CD8-positive, alpha-beta memory T cell (primary cell): ENCODE measurements at regions not wholly inside any gene's neighbourhood (a gene's known extent, or its start where the extent isn't known, plus 50 kb on each side); places are given as distances from the start of the nearest gene placed in this dataset.

Experiments
- CTCF ChIA-PET: fragments of 350-600 bp; sonication (Branson Sonifier 250); formaldehyde crosslinking; loops from one replicate; lab custom pipeline; 2021; ENCODE audit warnings: antibody characterized with exemption; lab: Charles Lee
- POLR2A ChIA-PET: fragments of 350-600 bp; sonication (Branson Sonifier 250); formaldehyde crosslinking; loops from one replicate; lab custom pipeline; 2021; ENCODE audit warnings: antibody characterized with exemption; lab: Charles Lee
- DNase-seq, 5 donors: peaks; one replicate each; pipeline versions ENCODE4 v3.0.0 to v3.0.0-alpha.2; 2020 to 2022; ENCODE audit warnings: mixed read lengths in 1 of 5
- H3K27ac ChIP-seq: one replicate; pipeline ENCODE4 v1.7.0; 2013; ENCODE audit warnings: low read depth, mild to moderate bottlenecking, low read length, moderate library complexity
- H3K27me3 ChIP-seq: 2 replicates; pipeline ENCODE4 v1.7.0; 2013; ENCODE audit warnings: low read length, mild to moderate bottlenecking; ENCODE audit not compliant: insufficient read depth, poor library complexity, severe bottlenecking
- H3K36me3 ChIP-seq: 2 replicates; pipeline ENCODE4 v1.7.0; 2013; ENCODE audit warnings: mild to moderate bottlenecking, low read length, moderate library complexity; ENCODE audit not compliant: insufficient read depth
- H3K4me1 ChIP-seq: 2 replicates; pipeline ENCODE4 v1.7.0; 2013; ENCODE audit warnings: mild to moderate bottlenecking, low read length, moderate library complexity; ENCODE audit not compliant: insufficient read depth
- H3K4me3 ChIP-seq: 2 replicates; pipeline ENCODE4 v1.7.0; 2013; ENCODE audit warnings: mild to moderate bottlenecking, low read length
- H3K9me3 ChIP-seq: 2 replicates; pipeline ENCODE4 v1.7.0; 2013; ENCODE audit warnings: mild to moderate bottlenecking, low read length
- H3K27ac Mint-ChIP-seq, 8 donors: one replicate each; pipeline ENCODE4 v1.8.0; 2020 to 2021; ENCODE audit warnings: mixed read lengths in 8 of 8, mild to moderate bottlenecking in 6 of 8, inconsistent platforms in 3 of 8, moderate library complexity in 3 of 8
- H3K27me3 Mint-ChIP-seq, 2 donors: one replicate each; pipeline ENCODE4 v1.8.0; 2020 to 2021; ENCODE audit warnings: mixed read lengths in 2 of 2, mild to moderate bottlenecking in 1 of 2, moderate library complexity in 1 of 2
- H3K36me3 Mint-ChIP-seq, 3 donors: one replicate each; pipeline ENCODE4 v1.8.0; 2020 to 2021; ENCODE audit warnings: mixed read lengths in 3 of 3, inconsistent platforms in 1 of 3, mild to moderate bottlenecking in 1 of 3
- H3K4me1 Mint-ChIP-seq, 3 donors: one replicate each; pipeline ENCODE4 v1.8.0; 2020 to 2021; ENCODE audit warnings: mixed read lengths in 3 of 3, inconsistent platforms in 1 of 3, mild to moderate bottlenecking in 1 of 3
- H3K4me3 Mint-ChIP-seq, 7 donors: one replicate each; pipeline ENCODE4 v1.8.0; 2020 to 2021; ENCODE audit warnings: mixed read lengths in 7 of 7, mild to moderate bottlenecking in 6 of 7, moderate library complexity in 4 of 7, inconsistent platforms in 2 of 7
- H3K9me3 Mint-ChIP-seq, 5 donors: one replicate each; pipeline ENCODE4 v1.8.0; 2020 to 2022; ENCODE audit warnings: mixed read lengths in 5 of 5, mild to moderate bottlenecking in 3 of 5, moderate library complexity in 2 of 5, inconsistent platforms in 1 of 5

DNA sequence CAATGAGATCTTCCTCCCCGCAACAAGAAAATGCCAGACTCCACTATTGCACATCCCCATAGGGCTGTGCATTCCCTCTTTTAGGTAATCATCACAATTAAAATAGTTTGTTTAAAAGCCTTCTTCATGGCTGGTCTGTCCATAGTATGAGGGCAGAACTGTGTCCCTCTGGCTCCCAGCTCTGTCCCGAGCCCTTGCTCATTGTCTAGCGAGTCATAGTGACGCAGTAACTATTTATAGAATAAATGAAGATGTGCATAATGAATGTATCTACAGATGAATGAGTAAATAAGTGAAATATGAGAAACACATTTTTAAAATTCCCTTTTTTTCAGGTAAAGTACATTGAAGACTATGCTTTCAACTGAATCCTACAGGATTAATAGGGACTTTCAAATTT is 128.4 kb upstream of the TMC3 start:
- POLR2A ChIA-PET = no interaction called here

DNA sequence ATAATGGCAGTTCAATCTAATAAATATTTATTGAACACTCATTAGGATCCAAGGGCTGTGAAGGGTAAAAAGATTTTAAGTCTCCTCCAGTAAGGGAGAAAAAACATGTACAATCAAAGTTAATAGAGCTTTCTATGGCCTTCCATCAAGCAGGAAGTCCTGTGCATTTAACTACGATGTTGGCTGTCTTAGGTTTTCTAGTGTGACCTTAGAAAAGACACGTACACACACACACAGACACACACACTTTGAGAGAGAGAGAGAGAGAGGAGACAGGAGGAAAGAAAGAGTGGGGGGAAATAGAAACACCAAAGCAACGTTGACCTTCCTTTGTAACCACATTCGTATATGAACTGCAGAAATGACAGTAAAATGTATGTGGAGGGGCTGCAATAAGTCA is 126.1 kb upstream of the TMC3 start:
- POLR2A ChIA-PET = no interaction called here
- CTCF ChIA-PET = no interaction called here
- Mint-ChIP-seq H3K27ac (no peak overlapping the region), H3K4me1 (no peaks in the 10 kb centered on the region), H3K4me3 (no peak overlapping the region), H3K36me3 (no peaks in the 10 kb centered on the region), H3K9me3 (no peaks in the 10 kb centered on the region), H3K27me3 (peaks cover 3 to 18% of the 10 kb centered on the region in 2 donors)
- Histone ChIP-seq H3K4me3 (no peak overlapping the region), H3K27ac (no peak overlapping the region), H3K27me3 (no peaks in the 10 kb centered on the region), H3K9me3 (no peaks in the 10 kb centered on the region), H3K4me1 (no peaks in the 10 kb centered on the region), H3K36me3 (no peaks in the 10 kb centered on the region)
- DNase-seq = no peak

More for the DNA sequence above, 128.4 kb upstream of the TMC3 start:
- Histone ChIP-seq H3K9me3 (no peaks in the 10 kb centered on the region), H3K27me3 (no peaks in the 10 kb centered on the region), H3K36me3 (no peaks in the 10 kb centered on the region), H3K4me1 (no peaks in the 10 kb centered on the region), H3K27ac (no peak overlapping the region), H3K4me3 (no peak overlapping the region)
- no peaks in the 10 kb centered on the region for H3K36me3 Mint-ChIP-seq
- CTCF ChIA-PET = interaction anchor here (1.5 kb wide), 1 partner anchor 22 kb away, joined by 3 read pairs; no protein-coding TSS in a partner anchor
- no peak overlapping the region for H3K4me3 Mint-ChIP-seq
- DNase-seq = no peak
- no peaks in the 10 kb centered on the region for H3K9me3 Mint-ChIP-seq
- no peak overlapping the region for H3K27ac Mint-ChIP-seq
- no peaks in the 10 kb centered on the region for H3K4me1 Mint-ChIP-seq
- H3K27me3 Mint-ChIP-seq = peaks cover 3 to 18% of the 10 kb centered on the region in 2 donors

DNA sequence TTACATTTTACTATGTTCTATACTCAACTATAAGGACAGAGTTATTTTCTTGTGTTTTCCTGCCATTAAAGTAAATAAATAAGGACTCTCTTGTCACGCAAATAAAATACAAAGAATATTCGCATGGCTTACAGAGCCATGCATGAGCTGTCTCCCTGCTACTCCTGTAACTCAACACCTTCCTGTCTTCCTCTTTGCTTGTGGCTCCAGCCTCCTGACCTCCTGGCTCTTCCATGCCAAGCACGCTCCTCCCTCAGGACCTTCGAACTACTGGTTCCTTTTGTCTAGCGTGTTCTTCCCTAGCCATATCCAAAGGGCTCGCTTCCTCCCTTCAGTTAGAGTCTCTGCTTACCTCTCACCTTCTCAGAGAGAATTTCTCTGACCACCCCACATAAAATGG is 124.3 kb upstream of the TMC3 start:
- no peaks in the 10 kb centered on the region for H3K27me3 ChIP-seq
- peak overlapping the region in 1 of 8 donors; percentile 2 for H3K27ac Mint-ChIP-seq
- POLR2A ChIA-PET = no interaction called here
- no peaks in the 10 kb centered on the region for H3K9me3 ChIP-seq
- no peaks in the 10 kb centered on the region for H3K9me3 Mint-ChIP-seq
- peaks cover 3 to 23% of the 10 kb centered on the region in 2 donors for H3K27me3 Mint-ChIP-seq
- no peaks in the 10 kb centered on the region for H3K4me1 Mint-ChIP-seq
- H3K36me3 ChIP-seq = no peaks in the 10 kb centered on the region
- no peak overlapping the region for H3K27ac ChIP-seq
- CTCF ChIA-PET = no interaction called here
- H3K4me3 Mint-ChIP-seq = no peak overlapping the region
- H3K36me3 Mint-ChIP-seq = no peaks in the 10 kb centered on the region
- no peak overlapping the region for H3K4me3 ChIP-seq
- no peaks in the 10 kb centered on the region for H3K4me1 ChIP-seq
- DNase-seq = no peak

DNA sequence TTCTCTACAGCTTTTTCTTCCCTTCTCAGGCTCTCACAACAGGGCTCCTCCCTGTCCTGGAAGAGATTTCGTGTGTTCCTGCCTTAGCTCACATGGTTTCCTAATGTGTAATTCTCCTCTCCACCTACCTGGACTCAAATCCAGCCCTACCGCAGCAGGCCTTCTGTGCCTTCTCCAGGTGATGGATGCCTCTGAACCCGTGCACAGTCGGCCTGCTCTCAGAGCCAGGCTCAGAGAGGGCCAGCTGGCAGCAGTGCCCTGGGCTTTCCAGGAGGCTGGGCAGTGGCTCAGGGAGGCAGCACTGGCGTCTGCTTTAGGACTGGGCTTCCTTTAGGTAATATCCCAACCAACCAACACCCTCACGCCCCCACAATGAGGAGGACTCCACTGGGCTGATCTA is 123.2 kb upstream of the TMC3 start:
- no peaks in the 10 kb centered on the region for H3K36me3 Mint-ChIP-seq
- H3K36me3 ChIP-seq = no peaks in the 10 kb centered on the region
- no peaks in the 10 kb centered on the region for H3K9me3 ChIP-seq
- ChIA-PET CTCF (no interaction called here), POLR2A (no interaction called here)
- H3K27ac Mint-ChIP-seq = no peak overlapping the region
- no peak overlapping the region for H3K4me3 ChIP-seq
- H3K4me3 Mint-ChIP-seq = no peak overlapping the region
- no peaks in the 10 kb centered on the region for H3K4me1 Mint-ChIP-seq
- no peak for DNase-seq
- H3K4me1 ChIP-seq = no peaks in the 10 kb centered on the region
- no peaks in the 10 kb centered on the region for H3K27me3 ChIP-seq
- H3K9me3 Mint-ChIP-seq = no peaks in the 10 kb centered on the region
- peaks cover under 1 to 32% of the 10 kb centered on the region in 2 donors for H3K27me3 Mint-ChIP-seq
- H3K27ac ChIP-seq = no peak overlapping the region

DNA sequence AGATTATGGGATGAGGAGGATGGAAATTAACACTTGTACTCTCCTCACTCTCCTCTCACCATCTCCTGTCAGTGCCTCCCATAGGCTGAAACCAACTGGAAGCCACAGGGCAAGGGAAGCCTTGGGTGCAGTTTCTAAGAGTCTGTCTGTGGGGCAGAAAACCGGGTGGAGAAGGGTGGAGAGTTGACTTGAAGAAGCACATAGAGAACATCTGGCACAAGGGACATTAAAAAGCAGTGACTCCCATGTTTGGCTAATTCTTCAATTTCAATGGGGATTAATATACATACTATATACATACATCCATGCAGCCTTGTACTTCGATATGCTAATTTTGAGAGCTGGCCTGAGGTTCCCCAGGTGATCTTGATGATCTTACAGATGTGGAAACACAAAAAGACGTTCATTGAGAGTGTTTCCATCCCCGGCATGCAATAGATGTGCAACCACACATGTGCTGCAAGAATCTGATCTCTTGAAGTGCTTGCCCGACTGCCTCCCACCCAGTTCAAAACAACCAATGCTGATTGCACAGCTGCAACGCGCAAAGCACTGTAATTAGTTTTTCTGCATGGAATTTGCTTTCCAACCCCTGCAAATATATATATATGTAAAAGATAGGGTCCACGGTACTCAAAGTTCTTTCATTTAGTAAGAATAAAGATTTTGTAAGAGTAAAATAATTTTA is 121.9 kb upstream of the TMC3 start:
- no peak overlapping the region for H3K27ac Mint-ChIP-seq
- H3K27me3 ChIP-seq = no peaks in the 10 kb centered on the region
- no peaks in the 10 kb centered on the region for H3K36me3 ChIP-seq
- no peak overlapping the region for H3K4me3 Mint-ChIP-seq
- no peaks in the 10 kb centered on the region for H3K4me1 ChIP-seq
- POLR2A ChIA-PET = no interaction called here
- CTCF ChIA-PET = no interaction called here
- H3K4me3 ChIP-seq = no peak overlapping the region
- no peak overlapping the region for H3K27ac ChIP-seq
- no peak for DNase-seq
- peaks cover 3 to 43% of the 10 kb centered on the region in 2 donors for H3K27me3 Mint-ChIP-seq
- no peaks in the 10 kb centered on the region for H3K9me3 ChIP-seq
- no peaks in the 10 kb centered on the region for H3K4me1 Mint-ChIP-seq
- H3K9me3 Mint-ChIP-seq = no peaks in the 10 kb centered on the region
- no peaks in the 10 kb centered on the region for H3K36me3 Mint-ChIP-seq

DNA sequence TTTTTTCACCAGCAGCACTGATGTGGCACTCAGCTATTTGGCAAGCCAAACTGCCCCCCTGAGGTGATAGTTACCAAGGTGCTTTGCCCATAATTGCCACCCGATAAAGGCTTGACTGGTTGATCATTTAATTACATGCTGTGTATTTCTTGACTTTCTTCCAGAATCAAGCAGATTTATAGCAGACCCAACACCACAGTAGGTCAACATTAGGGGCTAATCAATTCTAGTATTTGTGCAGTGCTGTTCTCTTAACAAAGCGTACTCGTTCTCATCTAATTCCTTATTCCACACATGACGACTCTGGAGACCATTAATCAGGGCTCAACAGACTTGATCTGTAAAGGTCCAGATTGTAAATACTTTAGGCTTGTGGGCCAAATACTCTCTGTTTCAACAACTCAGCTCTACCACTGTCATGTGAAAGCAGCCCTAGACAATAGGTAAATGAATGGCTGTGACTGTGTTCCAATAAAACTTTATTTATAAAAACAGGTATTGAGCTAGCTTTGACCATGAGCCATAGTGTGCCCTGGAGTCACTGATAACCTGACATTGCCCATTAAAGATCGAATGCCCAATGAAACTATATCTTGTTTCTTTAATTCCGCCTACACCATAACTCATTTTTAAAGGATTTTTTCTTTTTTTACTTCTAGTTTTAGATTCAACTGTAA is 119.1 kb upstream of the TMC3 start:
- Histone ChIP-seq H3K9me3 (no peaks in the 10 kb centered on the region), H3K4me3 (no peak overlapping the region), H3K27me3 (no peaks in the 10 kb centered on the region), H3K36me3 (no peaks in the 10 kb centered on the region), H3K27ac (no peak overlapping the region), H3K4me1 (no peaks in the 10 kb centered on the region)
- no peaks in the 10 kb centered on the region for H3K36me3 Mint-ChIP-seq
- CTCF ChIA-PET = no interaction called here
- H3K27ac Mint-ChIP-seq = no peak overlapping the region
- DNase-seq = no peak
- no peaks in the 10 kb centered on the region for H3K4me1 Mint-ChIP-seq
- H3K4me3 Mint-ChIP-seq = no peak overlapping the region
- POLR2A ChIA-PET = no interaction called here
- H3K27me3 Mint-ChIP-seq = peaks cover 10 to 40% of the 10 kb centered on the region in 2 donors
- H3K9me3 Mint-ChIP-seq = no peaks in the 10 kb centered on the region

DNA sequence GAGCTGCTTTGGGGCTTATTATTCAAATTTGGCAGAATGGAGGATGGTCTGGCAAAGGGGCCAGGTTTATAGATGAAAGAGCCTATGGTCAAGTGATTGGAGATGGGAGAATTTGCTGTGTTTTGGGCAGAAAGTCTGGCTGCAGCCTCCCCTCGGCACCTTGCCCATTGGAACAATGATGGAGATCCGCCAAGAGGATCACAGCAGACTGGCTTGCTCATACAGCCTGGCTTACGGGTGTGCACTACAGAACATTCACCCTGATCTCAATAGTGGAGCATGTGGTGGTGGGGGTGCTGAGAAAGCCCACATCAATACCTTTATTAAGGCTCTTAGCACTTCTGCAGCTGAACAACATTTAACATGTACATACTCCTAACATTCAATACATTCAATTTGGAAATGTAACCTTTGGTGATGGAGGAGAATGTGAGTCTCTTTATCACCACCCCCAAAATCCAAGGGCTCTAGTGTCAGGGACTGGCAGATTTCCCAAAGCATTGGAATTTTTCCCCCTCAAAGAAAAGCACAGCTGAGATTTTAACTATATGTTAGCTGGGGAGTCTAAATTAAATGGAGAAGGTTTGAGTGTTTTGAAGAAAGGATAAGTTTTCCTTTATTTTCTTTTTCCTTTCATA is 118.4 kb upstream of the TMC3 start:
- H3K4me1 Mint-ChIP-seq = no peaks in the 10 kb centered on the region
- POLR2A ChIA-PET = no interaction called here

DNA sequence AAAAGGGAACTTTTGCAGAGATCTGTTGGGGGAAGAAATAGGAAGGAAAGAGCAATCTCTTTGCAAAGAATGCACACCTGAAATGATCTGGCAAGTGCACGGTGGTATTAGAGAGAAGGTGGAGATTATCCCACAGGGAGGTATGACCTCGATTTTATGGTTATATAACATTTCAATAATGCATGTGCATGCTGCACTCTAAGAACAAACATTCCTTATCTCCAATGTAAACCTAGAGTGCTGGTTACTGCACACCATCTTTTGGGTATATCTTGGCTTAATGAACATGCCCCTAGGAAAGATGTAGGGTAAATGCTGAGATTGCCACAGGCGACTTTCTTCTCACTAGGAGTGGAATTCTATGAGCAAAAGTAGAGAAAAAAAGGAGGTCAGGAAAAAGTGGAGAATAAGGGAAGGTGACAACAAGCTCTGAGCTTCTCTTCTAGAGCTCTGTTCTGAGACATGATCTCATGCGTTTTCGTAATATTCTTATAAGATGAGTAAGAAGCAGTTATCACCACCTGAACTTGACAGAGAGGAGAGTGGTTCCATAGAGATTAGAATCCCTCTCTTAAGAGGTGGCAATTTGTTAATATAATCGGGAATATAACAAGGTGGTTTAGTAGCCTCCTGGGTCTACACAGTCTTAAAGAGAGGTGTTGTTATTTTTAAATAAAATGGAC is 117.5 kb upstream of the TMC3 start:
- CTCF ChIA-PET = interaction anchor here (1.1 kb wide), 1 partner anchor 10 kb away, joined by 3 read pairs; no protein-coding TSS in a partner anchor

More for the DNA sequence above, 118.4 kb upstream of the TMC3 start:
- Mint-ChIP-seq H3K36me3 (no peaks in the 10 kb centered on the region), H3K4me3 (no peak overlapping the region), H3K9me3 (no peaks in the 10 kb centered on the region), H3K27ac (no peak overlapping the region), H3K27me3 (peaks cover 10 to 42% of the 10 kb centered on the region in 2 donors)
- no peaks in the 10 kb centered on the region for H3K4me1 ChIP-seq
- no peaks in the 10 kb centered on the region for H3K9me3 ChIP-seq
- DNase-seq = no peak
- no peak overlapping the region for H3K4me3 ChIP-seq
- H3K27ac ChIP-seq = no peak overlapping the region
- CTCF ChIA-PET = interaction anchor here (1.1 kb wide), 1 partner anchor 11 kb away, joined by 3 read pairs; no protein-coding TSS in a partner anchor
- no peaks in the 10 kb centered on the region for H3K27me3 ChIP-seq
- H3K36me3 ChIP-seq = no peaks in the 10 kb centered on the region

More for the DNA sequence above, 117.5 kb upstream of the TMC3 start:
- H3K4me1 ChIP-seq = no peaks in the 10 kb centered on the region
- H3K4me3 ChIP-seq = no peak overlapping the region
- H3K4me3 Mint-ChIP-seq = no peak overlapping the region
- POLR2A ChIA-PET = no interaction called here
- H3K27me3 ChIP-seq = no peaks in the 10 kb centered on the region
- peaks cover 12 to 46% of the 10 kb centered on the region in 2 donors for H3K27me3 Mint-ChIP-seq
- DNase-seq = no peak
- H3K36me3 Mint-ChIP-seq = no peaks in the 10 kb centered on the region
- no peaks in the 10 kb centered on the region for H3K9me3 Mint-ChIP-seq
- no peaks in the 10 kb centered on the region for H3K9me3 ChIP-seq
- no peak overlapping the region for H3K27ac ChIP-seq
- no peaks in the 10 kb centered on the region for H3K4me1 Mint-ChIP-seq
- no peaks in the 10 kb centered on the region for H3K36me3 ChIP-seq
- no peak overlapping the region for H3K27ac Mint-ChIP-seq
